Neuron (in vitro differentiated cells): ENCODE measurements at regions not wholly inside any gene's neighbourhood (a gene's known extent, or its start where the extent isn't known, plus 50 kb on each side); places are given as distances from the start of the nearest gene placed in this dataset.

Experiments
- H2AFZ ChIP-seq: one replicate; pipeline ENCODE4 v1.6.1; 2013; ENCODE audit warnings: low read depth, mild to moderate bottlenecking, inconsistent platforms, low read length, moderate library complexity
- H3K27me3 ChIP-seq: one replicate; pipeline ENCODE4 v1.6.1; 2013; ENCODE audit warnings: low read length; ENCODE audit not compliant: insufficient read depth
- H3K36me3 ChIP-seq: one replicate; pipeline ENCODE4 v1.6.1; 2013; ENCODE audit warnings: low read length; ENCODE audit not compliant: insufficient read depth
- H3K4me1 ChIP-seq: one replicate; pipeline ENCODE4 v1.6.1; 2013; ENCODE audit warnings: low read length; ENCODE audit not compliant: insufficient read depth
- H3K4me3 ChIP-seq: 2 replicates; pipeline ENCODE4 v1.5.1; 2013; ENCODE audit warnings: mild to moderate bottlenecking, low read length, moderate library complexity
- H3K9me3 ChIP-seq: one replicate; pipeline ENCODE4 v1.6.1; 2013; ENCODE audit warnings: low read length

DNA sequence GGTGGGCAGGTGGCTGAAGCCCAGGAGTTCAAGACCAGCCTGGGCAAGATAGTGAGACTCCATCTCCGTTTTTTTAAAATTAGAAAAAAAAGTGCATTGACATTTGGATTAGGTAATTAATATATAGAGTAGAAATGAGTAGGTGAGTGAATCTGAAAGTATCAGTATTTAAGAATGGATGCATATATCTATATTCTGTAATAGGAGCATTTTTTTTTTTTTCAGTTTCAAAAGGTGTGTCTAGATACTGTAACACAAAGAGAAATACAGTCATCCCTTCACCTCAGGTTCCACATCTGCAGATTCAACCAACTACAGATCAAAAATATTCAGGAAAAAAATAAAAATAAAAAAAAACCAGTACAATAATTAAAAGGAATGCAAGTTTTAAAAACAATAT, 50.8 kb downstream of the RBM27 start:
- no peaks in the 10 kb centered on the region for H3K27me3 ChIP-seq
- no peaks in the 10 kb centered on the region for H3K4me1 ChIP-seq
- H3K36me3 ChIP-seq, result peaks cover 45% of the 10 kb centered on the region
- no peak overlapping the region for H3K4me3 ChIP-seq
- no peak overlapping the region for H2AFZ ChIP-seq
- H3K9me3 ChIP-seq, result no peaks in the 10 kb centered on the region

GRCh38 chr5:146273109-146273508, 65.5 kb upstream of the POU4F3 start:
- Histone ChIP-seq H3K27me3 (no peaks in the 10 kb centered on the region), H3K4me3 (no peak overlapping the region), H3K4me1 (no peaks in the 10 kb centered on the region), H3K9me3 (no peaks in the 10 kb centered on the region), H2AFZ (no peak overlapping the region), H3K36me3 (peaks cover 66% of the 10 kb centered on the region)

DNA sequence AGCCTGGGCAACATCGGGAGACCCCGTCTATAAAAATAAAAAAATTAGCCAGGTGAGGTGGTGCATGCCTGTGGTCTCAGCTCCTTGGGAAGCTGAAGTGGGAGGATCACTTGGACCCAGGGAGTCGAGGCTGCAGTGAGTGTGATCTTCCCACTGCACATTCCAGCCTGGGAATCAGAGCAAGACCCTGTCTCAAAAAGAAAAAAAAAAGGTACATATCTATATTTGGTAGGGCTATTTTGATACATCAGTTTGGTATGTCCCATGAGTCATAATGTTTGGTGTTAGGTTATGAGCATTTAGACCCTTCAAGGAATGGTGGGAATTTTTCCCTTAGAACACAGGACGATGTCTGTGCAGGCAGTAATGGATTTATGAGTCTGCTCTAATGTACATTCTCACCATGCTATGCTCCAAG, 55.3 kb upstream of the POU4F3 start:
- H2AFZ ChIP-seq, result no peak overlapping the region
- H3K27me3 ChIP-seq, result no peaks in the 10 kb centered on the region
- no peaks in the 10 kb centered on the region for H3K9me3 ChIP-seq
- no peaks in the 10 kb centered on the region for H3K4me1 ChIP-seq
- no peak overlapping the region for H3K4me3 ChIP-seq
- H3K36me3 ChIP-seq, result peaks cover 37% of the 10 kb centered on the region

DNA sequence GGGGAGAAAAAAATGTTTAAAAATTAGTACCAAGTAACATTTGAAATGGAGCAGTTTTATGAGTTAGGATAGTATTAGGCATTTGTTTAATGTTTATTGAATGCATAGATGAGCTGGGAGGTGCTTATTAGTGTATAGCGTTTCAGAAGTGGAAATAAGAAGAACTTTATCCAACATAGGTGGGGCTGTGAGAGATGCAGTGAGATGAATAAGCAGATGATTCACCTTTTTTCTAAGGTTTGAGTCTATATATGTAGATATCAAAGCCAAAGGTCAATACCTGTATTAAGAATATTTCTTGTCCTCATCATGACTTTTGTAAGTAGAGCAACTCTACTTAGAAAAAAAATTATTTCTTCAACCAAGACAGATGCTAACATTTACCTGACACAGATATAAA, 54.6 kb upstream of the POU4F3 start:
- Histone ChIP-seq H3K36me3 (peaks cover 34% of the 10 kb centered on the region), H3K4me3 (no peak overlapping the region), H3K4me1 (no peaks in the 10 kb centered on the region), H3K9me3 (no peaks in the 10 kb centered on the region), H2AFZ (no peak overlapping the region), H3K27me3 (no peaks in the 10 kb centered on the region)
